Endothelial cell (in vitro differentiated cells): ENCODE measurements at regions not wholly inside any gene's neighbourhood (a gene's known extent, or its start where the extent isn't known, plus 50 kb on each side); places are given as distances from the start of the nearest gene placed in this dataset.

Experiments
- DNase-seq: peaks from one replicate; pipeline ENCODE4 v3.0.0; 2021; ENCODE audit warnings: low spot score
- H3K27ac Mint-ChIP-seq: one replicate; pipeline ENCODE4 v1.8.0; 2021; ENCODE audit warnings: mixed read lengths, inconsistent platforms; ENCODE audit not compliant: unreplicated experiment
- H3K27me3 Mint-ChIP-seq: one replicate; pipeline ENCODE4 v1.8.0; 2021; ENCODE audit warnings: mild to moderate bottlenecking, moderate library complexity, mixed read lengths, inconsistent platforms; ENCODE audit not compliant: unreplicated experiment
- H3K36me3 Mint-ChIP-seq: one replicate; pipeline ENCODE4 v1.8.0; 2021; ENCODE audit warnings: mild to moderate bottlenecking, low read depth, mixed read lengths, inconsistent platforms; ENCODE audit not compliant: unreplicated experiment
- H3K4me1 Mint-ChIP-seq: one replicate; pipeline ENCODE4 v1.8.0; 2021; ENCODE audit warnings: mild to moderate bottlenecking, mixed read lengths, inconsistent platforms; ENCODE audit not compliant: unreplicated experiment
- H3K4me3 Mint-ChIP-seq: one replicate; pipeline ENCODE4 v1.8.0; 2021; ENCODE audit warnings: mild to moderate bottlenecking, mixed read lengths, inconsistent platforms; ENCODE audit not compliant: unreplicated experiment
- H3K9me3 Mint-ChIP-seq: one replicate; pipeline ENCODE4 v1.8.0; 2021; ENCODE audit warnings: mixed read lengths, inconsistent platforms; ENCODE audit not compliant: unreplicated experiment
- CTCF ChIP-seq: fragments of 200-600 bp; sonication (generic); IDR thresholded peaks from one replicate; pipeline ENCODE4 v1.5.0; 2021; ENCODE audit warnings: antibody characterized with exemption; ENCODE audit not compliant: unreplicated experiment

GRCh38 chr2:65608466-65608865, 176.1 kb upstream of the SPRED2 start:
- Mint-ChIP-seq H3K4me1 (peaks cover 8% of the 10 kb centered on the region), H3K9me3 (no peaks in the 10 kb centered on the region), H3K4me3 (no peak overlapping the region), H3K27me3 (no peaks in the 10 kb centered on the region), H3K27ac (no peak overlapping the region), H3K36me3 (no peaks in the 10 kb centered on the region)
- DNase-seq = no peak
- TF ChIP-seq CTCF = no peak

- no peak overlapping the region for H3K4me3 Mint-ChIP-seq
- H3K9me3 Mint-ChIP-seq = no peaks in the 10 kb centered on the region
- H3K27ac Mint-ChIP-seq = no peak overlapping the region
- peaks cover 8% of the 10 kb centered on the region for H3K4me1 Mint-ChIP-seq
- no peaks in the 10 kb centered on the region for H3K36me3 Mint-ChIP-seq
- no peak for DNase-seq
- no peak for TF ChIP-seq CTCF
- H3K27me3 Mint-ChIP-seq = no peaks in the 10 kb centered on the region
Measured at GRCh38 chr2:65607662-65608305, 175.4 kb upstream of the SPRED2 start.

GRCh38 chr2:65605743-65606058, 173.3 kb upstream of the SPRED2 start:
- no peak for TF ChIP-seq CTCF
- Mint-ChIP-seq H3K27me3 (no peaks in the 10 kb centered on the region), H3K9me3 (no peaks in the 10 kb centered on the region), H3K4me3 (no peak overlapping the region), H3K36me3 (no peaks in the 10 kb centered on the region), H3K4me1 (peaks cover 8% of the 10 kb centered on the region), H3K27ac (no peak overlapping the region)
- DNase-seq = no peak

GRCh38 chr2:65605058-65605742, 172.8 kb upstream of the SPRED2 start:
- DNase-seq = no peak
- no peak for TF ChIP-seq CTCF
- Mint-ChIP-seq H3K9me3 (no peaks in the 10 kb centered on the region), H3K27me3 (no peaks in the 10 kb centered on the region), H3K4me3 (no peak overlapping the region), H3K27ac (no peak overlapping the region), H3K36me3 (no peaks in the 10 kb centered on the region), H3K4me1 (peaks cover 8% of the 10 kb centered on the region)

GRCh38 chr2:65604246-65604645, 171.8 kb upstream of the SPRED2 start:
- Mint-ChIP-seq H3K4me3 (no peak overlapping the region), H3K4me1 (peaks cover 8% of the 10 kb centered on the region), H3K36me3 (no peaks in the 10 kb centered on the region), H3K27me3 (no peaks in the 10 kb centered on the region), H3K27ac (no peak overlapping the region), H3K9me3 (no peaks in the 10 kb centered on the region)
- no peak for DNase-seq
- TF ChIP-seq CTCF = no peak
